SIG-M5 treated with dmso at 0.1 percent for 504 hours (cell line): ENCODE measurements at regions not wholly inside any gene's neighbourhood (a gene's known extent, or its start where the extent isn't known, plus 50 kb on each side); places are given as distances from the start of the nearest gene placed in this dataset.

Experiments
- DNase-seq: peaks from one replicate; lab custom pipeline; 2025; ENCODE audit not compliant: unreplicated experiment; lab: John Stamatoyannopoulos, UW

DNA sequence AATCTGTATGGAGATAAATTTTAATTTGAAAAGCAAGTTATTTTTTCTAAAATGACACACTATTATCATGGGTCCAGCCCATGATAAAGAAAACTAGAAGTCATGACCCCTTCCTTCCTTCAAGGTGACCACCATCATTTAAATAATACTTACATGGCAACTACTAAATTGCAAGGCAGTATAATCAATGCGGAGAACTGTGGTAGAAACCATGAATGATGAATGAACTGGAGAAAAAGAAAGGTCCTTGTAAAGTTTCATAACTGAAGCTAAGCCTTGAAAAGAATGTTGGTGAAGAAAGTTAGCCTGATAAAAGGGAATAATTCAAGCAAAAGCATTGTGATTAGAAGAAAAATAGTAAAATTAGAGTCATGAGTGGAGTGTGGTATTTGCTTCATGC, 222.9 kb upstream of the TBC1D5 start:
- no peak for DNase-seq

DNA sequence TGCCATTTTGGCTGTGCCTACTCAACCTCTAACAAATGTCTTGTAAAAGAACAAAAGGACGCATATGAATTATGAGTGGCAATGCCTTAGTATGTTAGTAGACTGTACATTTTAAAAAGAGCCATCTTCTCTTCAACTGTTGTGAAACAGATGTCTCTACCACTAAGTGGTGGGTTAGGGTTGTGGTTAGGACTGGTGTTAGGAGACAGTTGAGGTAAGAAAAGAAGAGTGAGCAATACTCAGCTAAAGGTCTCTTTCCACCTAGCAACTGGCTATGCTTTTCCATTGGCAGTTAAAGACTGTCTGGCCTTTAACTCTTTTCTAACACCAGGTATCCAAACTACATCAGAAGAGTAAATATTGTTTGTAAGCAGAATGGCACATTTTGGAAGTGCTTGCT, 221.7 kb upstream of the TBC1D5 start:
- DNase-seq: peak; percentile 98

DNA sequence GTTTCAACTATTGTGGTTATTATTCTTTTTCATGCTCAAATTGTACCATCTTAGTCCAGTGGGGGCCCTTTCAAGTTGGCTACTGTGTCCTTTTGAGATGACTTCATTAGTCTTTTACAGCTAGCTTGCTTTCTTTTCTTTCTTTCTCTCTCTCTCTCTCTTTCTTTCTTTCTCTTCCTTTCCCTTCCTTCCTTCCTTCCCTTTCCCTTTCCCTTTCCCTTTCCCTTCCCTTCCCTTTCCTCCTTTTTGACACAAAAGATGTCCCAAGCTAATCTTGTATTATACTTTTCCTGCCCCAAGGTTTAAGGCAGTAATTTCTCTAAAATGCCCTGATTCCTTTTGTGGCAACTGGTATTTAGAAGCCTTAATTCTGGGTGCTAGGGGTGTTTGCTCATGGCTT, 213.0 kb upstream of the TBC1D5 start:
- no peak for DNase-seq

DNA sequence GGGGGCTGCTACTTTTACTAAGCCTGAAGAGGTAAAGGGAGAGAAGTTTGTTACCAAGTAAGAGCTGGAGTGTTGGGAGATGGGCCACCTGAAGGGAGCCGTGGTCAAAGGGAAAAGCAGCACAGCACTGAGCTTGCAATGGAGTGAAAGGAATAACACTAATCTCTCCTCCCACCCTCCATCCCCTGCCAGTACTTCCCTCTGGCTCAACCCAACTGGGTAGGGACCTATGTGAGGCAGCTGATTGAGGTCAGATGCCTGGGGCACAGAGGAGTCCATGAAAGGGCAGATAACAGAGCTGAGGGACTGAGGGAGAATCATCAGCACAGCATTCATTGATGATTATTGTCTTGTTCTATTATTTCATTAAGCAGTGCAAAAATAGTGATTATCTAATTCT, 212.4 kb upstream of the TBC1D5 start:
- DNase-seq: no peak

DNA sequence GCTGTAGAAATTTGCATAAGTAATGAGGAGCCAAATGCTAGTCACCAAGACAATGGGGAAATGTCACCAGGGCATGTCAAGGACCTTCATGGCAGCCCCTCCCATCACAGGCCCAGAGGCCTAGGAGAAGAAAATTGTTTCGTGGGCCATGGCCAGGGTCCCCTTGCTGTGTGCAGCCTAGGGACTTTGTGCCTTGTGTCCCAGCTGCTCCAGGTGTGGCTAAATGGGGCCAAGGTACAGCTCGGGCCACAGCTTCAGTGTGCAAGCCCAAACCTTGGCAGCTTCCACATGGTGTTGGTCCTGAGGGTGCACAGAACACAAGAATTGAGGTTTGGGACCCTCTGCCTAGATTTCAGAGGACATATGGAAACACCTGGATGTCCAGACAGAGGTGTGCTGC, 208.8 kb upstream of the TBC1D5 start:
- DNase-seq: no peak

DNA sequence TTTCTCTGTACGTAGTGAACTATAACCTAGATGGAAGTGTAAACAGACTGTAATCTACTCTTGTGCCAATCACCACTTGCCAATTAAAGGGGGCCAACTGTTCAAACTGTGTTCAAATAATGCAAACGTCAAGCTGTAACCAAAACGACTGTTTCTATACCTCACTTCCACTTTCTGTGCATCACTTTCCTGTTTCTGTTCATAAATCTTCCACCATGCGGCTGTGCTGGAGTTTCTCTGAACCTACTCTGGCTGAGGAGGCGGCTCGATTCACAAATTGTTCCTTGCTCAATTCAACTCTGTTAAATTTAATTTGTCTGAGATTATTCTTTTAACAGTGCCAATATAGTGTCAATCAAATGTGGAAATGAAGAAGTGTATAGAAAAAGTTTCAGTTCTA, 206.7 kb upstream of the TBC1D5 start:
- peak; percentile 46 for DNase-seq

DNA sequence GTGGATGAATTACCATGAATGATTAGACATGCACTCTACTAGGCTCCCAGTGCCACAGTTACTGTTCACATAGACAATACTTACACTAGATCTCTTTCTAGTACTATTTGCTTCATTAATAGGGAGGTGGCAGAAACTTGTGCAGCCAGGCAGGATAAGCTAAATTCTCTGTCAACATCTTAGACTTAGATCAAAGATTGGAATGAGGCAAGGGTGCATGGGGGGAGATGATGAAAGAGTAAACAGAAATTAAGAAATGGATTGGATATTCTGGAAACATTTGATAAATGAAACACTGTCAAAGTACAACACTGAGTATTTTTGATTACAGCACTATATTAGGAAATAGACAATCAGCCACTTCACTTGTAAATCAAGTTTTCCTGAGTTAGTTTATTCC, 205.4 kb upstream of the TBC1D5 start:
- DNase-seq: no peak

DNA sequence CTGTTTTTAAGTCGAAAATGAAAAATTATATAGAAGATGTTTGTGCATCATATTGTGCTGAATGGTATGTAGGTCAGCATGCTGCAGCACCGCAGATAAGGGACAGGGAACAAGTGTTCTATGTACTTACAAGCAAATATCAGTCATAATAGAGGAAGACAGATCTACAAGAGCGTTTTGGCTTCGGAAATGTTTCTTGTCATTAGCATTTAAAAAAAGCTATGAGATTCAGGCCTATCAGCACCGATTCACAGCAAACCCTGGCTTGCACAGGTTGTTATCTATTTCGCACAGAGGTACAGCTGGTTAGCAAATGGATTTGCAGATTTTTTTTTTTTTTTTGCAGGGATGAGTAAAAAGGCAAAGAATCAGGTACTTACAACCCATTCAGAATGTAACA, 204.2 kb upstream of the TBC1D5 start:
- DNase-seq: no peak

DNA sequence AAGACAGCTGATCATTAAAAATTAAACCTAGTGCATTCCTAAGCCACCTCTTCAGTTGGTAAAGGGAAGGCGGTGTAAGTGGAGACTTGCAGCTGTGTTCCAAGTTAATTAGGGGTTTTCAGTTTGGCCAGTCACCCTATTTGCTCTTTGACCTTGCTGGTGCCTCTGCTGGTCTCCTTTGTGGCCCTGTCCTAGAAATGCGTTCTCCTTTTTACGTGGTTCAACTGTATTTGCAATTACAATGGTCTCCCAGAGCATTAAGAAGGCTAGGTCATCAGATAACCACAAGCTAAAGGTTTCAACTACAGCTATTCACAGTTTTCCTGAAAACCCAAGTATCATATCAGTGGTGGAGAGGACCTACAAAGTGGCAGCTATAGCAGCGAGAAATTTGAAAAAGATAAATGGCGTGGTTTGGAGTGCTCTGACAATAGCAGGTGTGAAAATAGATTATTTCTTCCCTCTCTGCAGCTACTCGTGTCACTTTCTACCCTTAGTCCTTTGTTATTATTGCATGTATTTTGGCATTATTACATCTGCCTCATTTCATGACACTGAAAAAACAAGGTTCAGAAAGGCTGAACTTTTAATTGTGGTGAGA, 203.5 kb upstream of the TBC1D5 start:
- no peak for DNase-seq

DNA sequence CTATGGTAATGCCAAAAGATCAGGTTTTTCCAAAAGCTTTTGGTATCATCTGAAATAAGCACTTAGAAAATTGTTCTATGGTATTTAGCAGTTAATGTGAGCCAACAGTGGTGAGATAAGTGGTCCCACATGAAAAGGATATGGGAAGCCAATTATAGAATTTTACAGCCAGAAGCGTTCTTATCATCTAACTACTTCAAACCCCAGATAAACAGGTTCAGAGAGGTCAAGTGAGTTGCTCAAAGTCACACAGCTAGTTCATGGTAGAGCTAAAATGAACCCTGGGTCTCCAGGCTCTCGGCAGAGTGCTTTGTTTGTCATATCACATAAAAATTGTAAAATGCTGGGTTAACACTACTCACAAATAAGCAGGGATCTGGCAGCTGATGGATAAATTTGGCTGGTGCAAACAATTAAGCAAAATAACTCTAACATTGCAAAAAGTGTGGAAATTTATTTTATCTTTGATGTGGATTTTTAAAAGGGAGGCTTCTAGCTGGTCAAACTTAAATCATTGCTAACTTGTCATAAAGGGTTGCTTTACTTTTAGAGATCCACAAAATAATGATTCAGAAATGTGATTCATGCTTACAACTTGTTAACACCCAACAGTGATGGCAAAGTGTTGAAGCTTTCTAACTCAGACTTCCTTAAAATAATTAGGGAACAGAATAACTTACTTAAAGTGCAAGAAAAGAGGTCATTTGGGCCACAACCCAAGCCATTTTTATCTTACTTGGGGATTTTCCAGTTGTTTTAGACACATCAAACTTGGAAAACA, 202.8 kb upstream of the TBC1D5 start:
- no peak for DNase-seq

DNA sequence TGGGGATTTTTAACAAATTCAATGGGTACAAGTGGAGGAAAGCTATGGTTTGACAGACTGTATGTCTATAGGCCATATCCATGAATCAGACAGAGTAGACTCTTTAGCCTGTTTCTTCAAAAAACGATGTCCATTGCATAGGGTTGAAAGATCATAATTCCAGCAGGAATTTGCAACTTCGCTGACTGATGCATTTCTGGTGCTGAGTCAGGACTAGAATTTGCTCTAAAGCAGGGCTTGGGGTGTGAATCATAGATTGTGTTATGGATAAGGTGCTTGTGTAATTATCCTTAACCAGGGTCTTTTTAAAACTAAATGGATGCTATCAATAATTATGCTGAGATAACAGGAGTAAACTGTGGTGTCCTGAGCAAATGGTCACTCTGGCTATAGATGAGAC, 200.4 kb upstream of the TBC1D5 start:
- DNase-seq: no peak

DNA sequence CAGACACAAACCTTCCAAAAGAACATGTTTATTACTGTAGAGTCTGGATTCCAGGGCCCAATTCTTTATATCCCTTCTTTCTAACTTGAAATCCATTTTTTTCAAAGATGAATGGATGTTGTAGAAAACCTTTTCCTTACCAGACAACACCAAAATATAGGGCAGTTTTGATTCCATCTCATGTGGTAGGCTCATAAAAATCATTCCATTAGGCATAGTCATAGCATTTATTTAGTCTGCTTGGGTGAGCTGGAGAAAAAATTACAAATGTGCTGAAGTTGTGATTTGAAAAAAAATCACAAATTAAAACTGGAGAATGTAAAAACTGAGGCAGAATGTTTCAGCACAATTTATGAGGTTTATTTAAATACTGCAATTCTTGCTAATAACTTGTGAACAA, 199.3 kb upstream of the TBC1D5 start:
- DNase-seq: no peak

DNA sequence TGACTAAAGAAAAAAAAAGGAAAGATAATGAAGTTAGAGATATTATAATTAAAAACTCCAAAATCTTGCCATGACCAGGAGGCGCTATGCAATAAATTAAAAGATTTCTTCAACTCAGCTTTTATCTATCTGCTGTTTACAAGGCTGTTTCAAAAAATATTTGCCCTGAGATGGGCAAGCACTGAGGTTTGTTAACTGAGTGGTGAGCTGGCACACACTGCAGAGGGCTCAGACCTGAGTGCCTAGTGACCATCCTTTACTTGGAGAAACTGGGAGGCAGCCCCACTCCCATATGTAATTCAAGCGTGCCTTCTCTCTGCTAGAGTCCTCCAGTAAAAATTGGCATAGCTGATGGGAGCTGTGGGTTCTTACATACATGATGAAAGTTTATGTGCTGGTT, 198.7 kb upstream of the TBC1D5 start:
- no peak for DNase-seq

DNA sequence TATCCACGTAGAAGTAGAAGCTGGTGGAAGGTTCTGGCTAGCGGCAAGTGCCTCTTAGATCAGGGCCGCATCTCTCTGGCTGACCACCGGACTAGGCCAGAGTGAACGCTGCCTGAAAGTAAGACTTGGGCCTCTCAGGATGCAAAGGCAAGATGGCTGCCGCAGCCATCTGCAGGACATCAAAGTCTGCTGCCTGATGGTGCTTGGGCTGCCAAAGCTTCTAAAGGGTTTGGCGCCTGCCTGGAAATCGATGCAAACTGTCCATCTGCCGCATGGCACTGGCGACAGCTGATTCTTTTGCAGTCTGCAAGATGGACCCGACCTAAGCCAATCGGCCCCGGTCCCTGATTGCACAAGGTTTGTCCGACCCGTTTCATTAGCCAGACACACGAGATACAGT, 196.7 kb upstream of the TBC1D5 start:
- no peak for DNase-seq

DNA sequence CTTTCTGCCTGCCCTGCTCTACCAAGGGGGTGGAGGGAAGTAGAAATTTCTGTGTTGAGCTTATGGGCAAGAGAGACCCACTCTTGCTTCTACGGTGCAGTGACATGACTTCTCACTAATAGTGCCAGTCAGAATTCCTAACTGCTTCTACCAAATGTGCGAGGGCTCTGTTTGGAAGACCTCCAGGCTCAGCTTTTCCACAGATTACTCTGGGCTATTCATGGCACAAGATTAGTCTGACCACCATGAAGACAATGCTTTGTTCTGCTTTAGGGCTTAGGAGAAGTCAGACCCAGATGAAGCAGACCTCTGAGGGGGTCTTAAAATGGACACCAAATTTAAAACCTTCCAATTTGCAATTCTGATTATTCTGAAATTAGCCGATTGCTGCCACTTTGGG, 195.9 kb upstream of the TBC1D5 start:
- no peak for DNase-seq

DNA sequence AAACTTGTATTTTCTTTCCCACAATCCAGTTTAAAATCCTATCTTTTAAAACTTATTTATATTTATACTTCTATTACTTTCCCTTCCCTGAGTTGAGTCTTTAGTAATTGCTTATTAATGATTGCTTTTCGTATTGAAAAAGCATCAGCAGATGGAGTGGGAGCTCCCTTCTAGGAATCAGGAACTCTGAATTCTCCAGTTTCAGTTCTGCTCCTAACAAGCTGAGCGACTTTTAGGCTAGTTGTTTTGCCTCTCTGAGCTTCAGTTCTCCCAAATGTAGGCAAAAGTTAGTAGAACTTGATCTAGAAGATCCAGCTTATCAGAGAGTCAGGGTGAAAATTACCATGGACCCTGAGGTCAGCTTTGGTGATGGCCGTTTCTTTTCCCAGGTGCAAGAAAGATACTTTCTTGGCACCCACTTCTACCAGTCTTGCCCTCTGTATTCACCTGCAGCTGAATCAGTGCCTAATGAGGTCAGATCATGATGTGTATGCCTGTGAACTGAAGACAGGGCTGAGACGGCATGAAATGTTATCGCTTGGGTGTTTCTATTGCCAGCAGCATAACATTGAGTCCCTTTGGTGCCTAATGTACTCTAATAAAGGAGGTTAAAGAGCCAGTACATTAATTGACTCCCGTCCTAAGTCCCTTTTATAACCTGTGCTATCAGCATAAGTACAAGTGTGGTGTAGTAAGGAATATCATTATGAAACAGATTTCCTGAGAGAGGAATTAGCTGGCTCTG, 194.5 kb upstream of the TBC1D5 start:
- DNase-seq: peak; percentile 46

DNA sequence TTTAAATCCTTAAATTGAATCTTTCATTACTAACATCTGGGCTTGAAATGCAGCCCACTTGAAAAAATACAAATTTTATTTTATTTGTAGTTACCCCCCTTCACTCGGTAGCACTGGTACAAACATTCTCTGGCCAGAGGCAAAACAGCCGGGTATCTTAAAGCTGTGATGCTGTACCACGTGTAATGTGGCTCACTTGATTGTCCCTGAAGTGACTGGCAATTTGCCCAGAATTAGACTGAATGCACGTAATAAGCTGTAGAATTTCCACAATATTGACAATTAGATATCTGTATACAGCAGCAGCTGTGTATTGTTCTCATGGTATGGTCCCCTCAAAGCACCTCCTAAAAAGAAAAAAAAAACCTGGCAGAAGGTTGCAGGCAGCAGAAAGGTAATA, 192.8 kb upstream of the TBC1D5 start:
- no peak for DNase-seq

DNA sequence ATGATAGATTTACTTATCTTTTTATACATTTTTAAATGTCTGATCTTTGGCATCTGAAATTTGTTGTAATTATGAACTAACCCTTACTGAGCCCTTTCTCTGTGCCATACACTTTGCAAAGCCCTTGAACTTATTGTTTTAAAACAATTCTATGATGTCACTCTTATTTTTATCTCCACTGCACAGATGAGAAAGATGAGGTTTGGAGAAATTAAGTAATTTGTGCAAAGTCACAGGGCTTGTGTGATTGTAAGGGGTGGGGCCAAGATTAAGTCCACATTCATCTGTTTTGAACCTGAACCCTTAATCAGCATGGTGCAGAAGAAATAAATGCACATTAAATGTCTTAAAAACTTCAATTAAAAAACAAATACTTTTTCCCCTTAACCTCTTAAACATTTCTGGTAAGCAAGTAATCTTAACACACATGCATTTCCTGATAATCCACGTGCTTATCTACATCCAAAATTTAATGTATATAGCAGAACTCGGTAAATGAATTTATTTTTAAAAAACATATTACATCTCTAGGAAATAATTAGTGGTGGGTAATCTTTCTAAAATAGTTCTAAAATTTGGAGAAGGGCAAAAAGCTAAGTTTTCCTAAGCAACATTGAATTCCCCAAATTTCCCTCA, 189.8 kb upstream of the TBC1D5 start:
- DNase-seq: no peak

DNA sequence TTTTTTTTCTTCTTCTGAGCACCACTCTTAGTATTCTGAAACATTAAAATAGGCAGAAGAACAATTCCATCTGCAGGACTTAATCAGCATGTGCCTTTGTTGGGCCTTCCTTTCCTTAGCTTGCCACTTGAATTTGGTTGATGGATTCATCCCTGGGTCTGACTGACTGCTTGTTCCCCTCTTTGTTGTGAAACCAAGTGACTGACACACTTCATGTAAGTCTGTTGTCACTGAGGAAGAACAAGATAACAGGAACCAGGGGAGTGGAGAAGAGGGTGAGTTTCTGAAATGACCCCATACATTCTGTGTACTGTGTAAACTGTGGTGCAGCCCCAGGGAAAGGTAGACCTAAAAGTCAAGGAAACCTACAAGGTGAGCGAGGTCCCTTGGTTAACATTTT, 188.7 kb upstream of the TBC1D5 start:
- peak; percentile 55 for DNase-seq

DNA sequence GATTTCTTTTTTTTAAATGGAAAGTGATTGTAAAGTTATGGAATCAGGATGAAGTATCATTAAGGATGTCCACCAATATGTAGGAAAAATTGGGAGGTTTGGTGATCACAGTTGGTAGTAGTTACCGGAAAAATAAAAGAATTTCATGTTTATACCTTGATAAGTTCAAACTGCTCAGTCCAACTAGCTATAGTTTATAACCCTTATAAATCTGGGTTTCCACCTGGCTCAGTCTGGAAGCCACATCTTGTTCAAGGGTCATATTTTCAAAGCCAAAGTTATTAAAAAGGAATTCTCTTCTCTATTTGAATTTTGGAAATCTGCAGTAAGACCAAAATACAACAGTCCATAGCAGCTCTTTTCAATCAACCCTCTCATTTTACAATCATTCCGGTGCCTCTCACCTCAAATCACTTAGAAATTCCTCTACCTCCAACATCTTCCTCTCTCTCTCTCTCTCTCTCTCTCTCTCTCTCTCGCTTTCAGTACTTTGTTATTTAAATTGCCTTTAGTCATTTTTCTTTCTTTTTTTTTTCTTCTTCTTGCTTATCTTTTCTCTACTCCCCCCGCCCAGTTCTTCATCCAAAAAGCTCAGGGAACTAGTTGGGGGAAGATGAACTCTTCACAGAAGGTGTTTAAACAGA, 186.2 kb upstream of the TBC1D5 start:
- no peak for DNase-seq

DNA sequence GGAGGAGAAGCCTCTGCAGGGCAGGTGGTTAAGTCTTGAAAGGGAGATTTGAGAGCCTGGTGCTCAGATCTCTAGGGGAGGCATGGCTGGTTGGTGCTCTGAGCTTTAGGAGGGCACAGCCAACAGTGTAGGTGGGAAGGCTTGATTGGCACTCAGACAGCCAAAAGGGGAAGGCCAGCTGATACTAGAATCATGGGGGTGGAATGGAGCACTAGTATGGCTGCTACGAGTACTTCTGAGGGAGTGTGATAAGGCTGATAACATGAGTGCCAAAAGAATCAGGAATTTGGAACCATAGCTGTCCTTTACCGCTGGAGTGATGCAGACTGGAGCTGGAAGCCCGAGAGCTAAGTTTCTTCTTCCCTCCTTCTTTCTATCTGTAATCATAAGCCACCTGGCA, 184.6 kb upstream of the TBC1D5 start:
- no peak for DNase-seq
